ENCODE measurements at regions not wholly inside any gene's neighbourhood (a gene's known extent, or its start where the extent isn't known, plus 50 kb on each side); places are given as distances from the start of the nearest gene placed in this dataset.

DNA sequence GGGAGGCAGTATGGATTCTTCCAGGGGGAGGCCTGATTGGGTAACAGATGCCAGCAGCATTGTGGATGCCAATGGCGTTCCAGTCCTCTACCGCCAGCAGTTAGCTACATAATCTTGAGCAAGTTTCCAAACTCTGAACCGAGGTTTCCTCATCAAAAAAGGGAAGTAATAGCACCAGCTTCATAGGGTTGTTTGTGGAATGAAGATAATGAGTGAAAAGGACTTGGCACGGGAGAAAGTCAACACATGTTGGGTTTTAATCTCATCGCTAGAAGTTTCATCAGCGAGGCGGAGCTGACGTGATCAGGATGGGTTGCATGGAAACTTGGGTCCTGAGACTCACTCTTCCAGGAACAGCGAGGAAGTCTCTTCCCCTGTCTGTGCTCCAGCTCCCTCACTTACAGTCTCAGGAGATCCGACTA is 266.7 kb downstream of the SH3BP4 start:
- TF ChIP-seq, protein P1, sequence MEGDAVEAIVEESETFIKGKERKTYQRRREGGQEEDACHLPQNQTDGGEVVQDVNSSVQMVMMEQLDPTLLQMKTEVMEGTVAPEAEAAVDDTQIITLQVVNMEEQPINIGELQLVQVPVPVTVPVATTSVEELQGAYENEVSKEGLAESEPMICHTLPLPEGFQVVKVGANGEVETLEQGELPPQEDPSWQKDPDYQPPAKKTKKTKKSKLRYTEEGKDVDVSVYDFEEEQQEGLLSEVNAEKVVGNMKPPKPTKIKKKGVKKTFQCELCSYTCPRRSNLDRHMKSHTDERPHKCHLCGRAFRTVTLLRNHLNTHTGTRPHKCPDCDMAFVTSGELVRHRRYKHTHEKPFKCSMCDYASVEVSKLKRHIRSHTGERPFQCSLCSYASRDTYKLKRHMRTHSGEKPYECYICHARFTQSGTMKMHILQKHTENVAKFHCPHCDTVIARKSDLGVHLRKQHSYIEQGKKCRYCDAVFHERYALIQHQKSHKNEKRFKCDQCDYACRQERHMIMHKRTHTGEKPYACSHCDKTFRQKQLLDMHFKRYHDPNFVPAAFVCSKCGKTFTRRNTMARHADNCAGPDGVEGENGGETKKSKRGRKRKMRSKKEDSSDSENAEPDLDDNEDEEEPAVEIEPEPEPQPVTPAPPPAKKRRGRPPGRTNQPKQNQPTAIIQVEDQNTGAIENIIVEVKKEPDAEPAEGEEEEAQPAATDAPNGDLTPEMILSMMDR (IDR thresholded peaks at IDR 0.05), result no peak
- TF ChIP-seq SIN3A (IDR thresholded peaks at IDR 0.05; ENCODE audit: borderline replicate concordance, insufficient read depth, low read depth, low read length) (no peak), POLR2AphosphoS5 (IDR thresholded peaks at IDR 0.05; ENCODE audit: low read depth, low read length) (no peak)
- TF ChIP-seq, protein P2, sequence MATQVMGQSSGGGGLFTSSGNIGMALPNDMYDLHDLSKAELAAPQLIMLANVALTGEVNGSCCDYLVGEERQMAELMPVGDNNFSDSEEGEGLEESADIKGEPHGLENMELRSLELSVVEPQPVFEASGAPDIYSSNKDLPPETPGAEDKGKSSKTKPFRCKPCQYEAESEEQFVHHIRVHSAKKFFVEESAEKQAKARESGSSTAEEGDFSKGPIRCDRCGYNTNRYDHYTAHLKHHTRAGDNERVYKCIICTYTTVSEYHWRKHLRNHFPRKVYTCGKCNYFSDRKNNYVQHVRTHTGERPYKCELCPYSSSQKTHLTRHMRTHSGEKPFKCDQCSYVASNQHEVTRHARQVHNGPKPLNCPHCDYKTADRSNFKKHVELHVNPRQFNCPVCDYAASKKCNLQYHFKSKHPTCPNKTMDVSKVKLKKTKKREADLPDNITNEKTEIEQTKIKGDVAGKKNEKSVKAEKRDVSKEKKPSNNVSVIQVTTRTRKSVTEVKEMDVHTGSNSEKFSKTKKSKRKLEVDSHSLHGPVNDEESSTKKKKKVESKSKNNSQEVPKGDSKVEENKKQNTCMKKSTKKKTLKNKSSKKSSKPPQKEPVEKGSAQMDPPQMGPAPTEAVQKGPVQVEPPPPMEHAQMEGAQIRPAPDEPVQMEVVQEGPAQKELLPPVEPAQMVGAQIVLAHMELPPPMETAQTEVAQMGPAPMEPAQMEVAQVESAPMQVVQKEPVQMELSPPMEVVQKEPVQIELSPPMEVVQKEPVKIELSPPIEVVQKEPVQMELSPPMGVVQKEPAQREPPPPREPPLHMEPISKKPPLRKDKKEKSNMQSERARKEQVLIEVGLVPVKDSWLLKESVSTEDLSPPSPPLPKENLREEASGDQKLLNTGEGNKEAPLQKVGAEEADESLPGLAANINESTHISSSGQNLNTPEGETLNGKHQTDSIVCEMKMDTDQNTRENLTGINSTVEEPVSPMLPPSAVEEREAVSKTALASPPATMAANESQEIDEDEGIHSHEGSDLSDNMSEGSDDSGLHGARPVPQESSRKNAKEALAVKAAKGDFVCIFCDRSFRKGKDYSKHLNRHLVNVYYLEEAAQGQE (IDR thresholded peaks at IDR 0.05; ENCODE audit: insufficient read depth in 1 of 2, low read depth in 2 of 2, low read length in 1 of 2), result no peak
